GM19372 (cell line): ENCODE measurements at regions not wholly inside any gene's neighbourhood (a gene's known extent, or its start where the extent isn't known, plus 50 kb on each side); places are given as distances from the start of the nearest gene placed in this dataset.

Source experiments
- ATAC-seq: cut with Tn5 transposase; IDR thresholded peaks from one replicate; pipeline ENCODE4 v1.9.1; 2021; ENCODE audit warnings: mild to moderate bottlenecking, low read depth, moderate library complexity; ENCODE audit not compliant: unreplicated experiment

DNA sequence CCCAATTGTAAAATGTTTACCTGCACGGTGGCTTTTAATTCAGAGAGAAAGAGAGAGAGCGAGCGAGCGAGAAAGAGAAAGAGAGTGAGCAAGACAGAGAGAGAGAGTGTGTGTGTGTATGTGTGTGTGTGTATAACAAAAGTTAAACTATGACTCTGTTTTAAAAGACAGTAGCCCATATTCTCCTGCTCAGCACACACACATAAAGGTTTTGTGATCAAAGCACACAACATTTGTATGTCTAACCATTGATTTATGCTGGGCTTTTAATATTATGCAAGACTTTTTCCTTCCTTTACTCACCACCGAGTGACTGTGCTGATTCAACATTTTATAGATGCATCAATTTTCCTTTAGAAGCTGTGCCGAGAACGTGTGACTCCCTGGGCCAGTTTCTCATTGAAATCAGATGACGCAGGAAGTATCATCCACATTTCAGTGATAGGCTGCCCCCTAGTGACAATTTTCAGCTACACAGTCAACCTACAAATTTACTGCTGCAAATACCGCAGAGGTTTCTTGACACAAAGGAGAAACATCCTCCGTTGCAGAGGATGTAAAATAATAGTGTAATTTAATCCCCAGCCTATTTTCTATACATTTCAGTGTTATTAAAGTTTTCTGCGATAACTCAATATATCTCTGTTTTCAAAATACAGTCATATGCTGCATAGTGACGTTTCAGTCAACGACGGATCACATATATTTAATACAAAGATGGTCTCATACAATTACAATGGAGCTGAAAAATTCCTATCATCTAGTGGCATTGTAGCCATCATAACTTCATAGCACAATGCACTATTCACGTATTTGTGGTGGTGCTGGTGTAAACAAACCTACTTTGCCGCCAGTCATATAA, 165.9 kb upstream of the TANK start:
- ATAC-seq, result peak; percentile 96

- ATAC-seq, result no peak
Measured at GRCh38 chr2:160996584-160996983, 163.6 kb upstream of the TANK start.

- ATAC-seq, result no peak
Measured at GRCh38 chr2:161004379-161004778, 155.8 kb upstream of the TANK start.

- ATAC-seq, result no peak
Measured at GRCh38 chr2:161005170-161005569, 155.1 kb upstream of the TANK start.

DNA sequence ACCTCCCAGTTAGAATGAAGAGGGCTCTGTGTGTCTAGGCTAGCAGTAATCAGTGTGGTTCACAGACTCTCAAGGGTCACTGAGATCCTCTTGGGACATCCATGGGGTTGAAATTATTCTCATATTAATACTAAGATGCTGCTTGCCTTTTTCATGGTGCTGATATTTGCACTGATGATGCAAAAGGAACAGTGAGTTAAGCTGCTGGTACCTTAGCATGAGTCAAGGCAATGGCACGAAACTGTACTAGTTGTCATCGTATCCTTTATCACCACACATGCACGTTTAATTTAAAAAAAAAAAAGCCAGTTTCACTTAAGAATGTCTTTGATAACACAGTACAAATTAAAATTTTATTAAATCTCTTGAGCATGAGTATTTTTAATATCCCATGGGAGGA, 151.9 kb upstream of the TANK start:
- ATAC-seq, result no peak

GRCh38 chr2:161010503-161011015, 149.7 kb upstream of the TANK start:
- no peak for ATAC-seq

DNA sequence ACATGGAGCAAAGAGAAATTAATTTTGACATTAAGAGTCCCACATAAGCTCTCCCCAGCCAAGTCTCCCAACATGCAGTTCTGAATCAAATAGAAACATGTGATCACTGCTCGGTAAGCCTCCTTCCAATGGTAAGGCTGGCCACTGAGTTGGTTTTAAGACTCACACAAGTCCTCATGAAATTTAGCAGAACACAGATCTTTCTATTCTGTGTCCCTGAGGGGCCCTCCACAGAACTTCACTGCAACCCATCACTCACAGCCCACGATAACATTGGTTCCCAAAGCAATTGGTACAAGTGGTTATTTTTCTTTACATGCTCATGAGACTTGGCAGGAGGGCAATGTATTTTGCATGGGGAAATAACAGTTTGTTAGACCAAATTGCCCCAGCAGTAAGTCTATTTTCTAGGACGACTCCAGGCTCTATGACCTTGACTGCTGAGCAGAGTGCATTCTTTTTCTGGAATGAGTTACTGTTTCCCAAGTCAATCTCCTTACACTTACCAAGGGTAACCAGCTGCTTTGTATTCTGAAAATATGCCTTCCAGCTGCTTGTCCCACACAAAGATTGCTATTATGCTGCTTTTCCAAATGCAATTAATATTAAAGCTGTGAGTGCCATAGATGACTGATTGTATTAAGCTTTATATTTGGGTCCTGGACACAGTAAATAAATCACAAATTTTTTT, 142.3 kb upstream of the TANK start:
- ATAC-seq, result no peak

GRCh38 chr2:161019311-161019710, 140.9 kb upstream of the TANK start:
- ATAC-seq, result no peak

- ATAC-seq, result no peak
Measured at GRCh38 chr2:161020437-161020836, 139.8 kb upstream of the TANK start.

DNA sequence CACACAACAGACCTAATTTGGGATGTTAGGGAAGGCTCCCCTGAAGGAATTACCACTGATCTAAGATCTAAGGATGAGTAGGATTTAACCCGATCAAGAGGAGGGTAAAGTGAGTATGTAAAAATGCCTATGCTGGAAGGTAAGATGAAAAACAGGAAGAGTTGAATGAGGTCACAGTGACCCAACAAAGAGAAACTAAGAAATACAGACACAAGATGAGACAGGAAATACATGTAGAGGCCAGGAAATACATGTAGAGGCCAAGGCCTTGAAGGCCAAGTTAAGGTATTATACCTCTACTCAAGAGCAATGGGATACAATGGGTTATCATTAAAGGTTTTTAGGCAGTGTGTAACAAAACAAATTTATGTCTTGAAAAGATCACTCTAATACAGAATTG, 131.6 kb upstream of the TANK start:
- ATAC-seq, result no peak

DNA sequence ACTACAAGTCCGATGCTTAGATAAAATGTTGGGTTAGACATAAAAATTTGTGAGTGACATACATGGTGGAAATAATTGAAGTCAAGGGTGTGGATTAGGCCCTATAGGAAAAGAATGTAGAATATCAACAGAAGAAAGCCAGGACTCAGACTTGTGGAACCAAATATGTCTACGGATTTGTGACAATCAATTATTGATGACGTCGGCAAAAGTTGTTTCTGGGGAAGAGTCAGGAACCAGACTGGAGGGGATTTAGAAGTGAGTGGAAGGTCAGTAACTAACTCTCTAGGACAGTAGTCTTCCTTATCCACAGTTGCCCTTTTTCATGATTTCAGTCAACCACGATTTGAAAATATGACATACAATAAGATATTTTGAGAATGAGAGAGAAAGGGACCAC, 130.9 kb upstream of the TANK start:
- ATAC-seq, result no peak

GRCh38 chr2:161030260-161031063, 129.8 kb upstream of the TANK start:
- no peak for ATAC-seq

DNA sequence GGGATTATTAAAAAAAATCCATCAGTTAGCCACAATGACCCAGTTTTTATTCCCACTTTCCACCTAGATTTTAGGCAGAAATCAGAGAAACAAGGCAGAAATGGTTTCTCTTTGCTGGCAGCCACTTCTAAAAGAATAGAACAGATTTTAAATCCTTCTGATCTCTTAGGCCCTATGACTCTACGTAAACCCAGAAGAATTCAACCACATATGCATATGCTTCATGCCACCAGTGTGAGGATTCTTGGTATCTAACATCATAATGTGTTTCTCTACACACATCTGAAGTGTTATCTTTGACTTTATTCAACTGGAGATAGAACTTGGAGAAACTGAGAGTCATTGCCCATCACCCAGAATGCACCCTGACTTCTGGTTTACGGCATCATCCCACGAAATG, 128.7 kb upstream of the TANK start:
- ATAC-seq, result no peak

DNA sequence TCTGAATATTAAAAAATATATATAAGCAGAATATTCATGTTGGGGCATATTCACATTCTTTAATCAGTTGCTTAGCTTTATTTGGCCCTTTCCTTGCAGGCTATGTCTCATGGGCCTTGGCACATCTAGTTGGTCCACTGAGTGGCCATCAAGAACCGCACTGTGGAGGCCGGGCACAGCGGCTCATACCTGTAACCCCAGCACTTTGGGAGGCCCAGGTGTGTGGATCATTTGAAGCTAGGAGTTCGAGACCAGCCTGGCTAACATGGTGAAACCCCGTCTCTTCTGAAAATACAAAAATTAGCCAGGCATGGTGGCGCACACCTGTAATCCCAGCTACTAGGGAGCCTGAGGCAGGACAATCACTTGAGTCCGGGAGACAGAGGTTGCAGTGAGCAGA, 127.6 kb upstream of the TANK start:
- ATAC-seq, result no peak

GRCh38 chr2:161033059-161033660, 127.1 kb upstream of the TANK start:
- no peak for ATAC-seq

GRCh38 chr2:161036926-161037325, 123.3 kb upstream of the TANK start:
- no peak for ATAC-seq

- ATAC-seq, result no peak
Measured at GRCh38 chr2:161039071-161039470, 121.2 kb upstream of the TANK start.

- ATAC-seq, result no peak
Measured at GRCh38 chr2:161041356-161041755, 118.9 kb upstream of the TANK start.

DNA sequence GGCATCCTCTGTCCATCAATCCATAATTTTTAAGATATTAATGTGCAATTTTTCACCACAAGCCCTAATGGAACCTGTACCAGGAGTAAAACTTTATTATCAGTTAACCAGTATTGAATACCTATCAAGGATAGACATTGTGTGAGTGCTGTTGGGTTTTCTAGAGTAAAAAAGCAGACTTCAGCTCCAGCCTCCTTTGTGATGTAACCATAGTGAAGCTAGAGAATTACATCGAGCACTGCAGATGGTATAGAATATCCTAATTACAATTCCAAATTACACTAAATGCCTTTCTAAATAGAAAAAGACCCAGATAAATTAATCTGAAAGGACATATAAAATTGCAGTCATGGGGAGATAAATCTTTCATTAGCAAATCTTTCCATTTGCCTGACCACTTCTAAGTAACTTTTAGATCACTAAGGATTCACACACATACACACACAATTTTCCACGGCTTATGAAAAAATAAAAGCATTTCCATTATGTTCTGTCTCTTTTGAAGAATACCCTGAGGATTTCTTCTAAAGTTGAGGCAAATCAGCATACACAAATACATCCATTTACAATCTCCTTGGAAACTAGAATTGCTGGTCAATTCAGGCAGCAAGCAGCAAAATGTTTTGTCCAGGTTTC, 117.1 kb upstream of the TANK start:
- ATAC-seq, result no peak
